Ovary (tissue), 3 donors: ENCODE measurements at regions not wholly inside any gene's neighbourhood (a gene's known extent, or its start where the extent isn't known, plus 50 kb on each side); places are given as distances from the start of the nearest gene placed in this dataset.

Experiments used
- CTCF ChIP-seq, 3 donors: fragments of 450-650 bp in 2 of 3; fragments of 200-600 bp in 1 of 3; IDR thresholded peaks; one replicate each; pipeline versions ENCODE4 v1.5.1 to v1.8.0; 2016 to 2022; ENCODE audit warnings: antibody characterized with exemption in 3 of 3, mild to moderate bottlenecking in 1 of 3
- POLR2A ChIP-seq: fragments of 450-650 bp; IDR thresholded peaks from one replicate; pipeline ENCODE4 v1.6.1; 2017; ENCODE audit warnings: antibody characterized with exemption, mild to moderate bottlenecking, moderate library complexity
- donor health status: DM: no; HTN: no; CAD: no.

- TF ChIP-seq POLR2A (no peak), CTCF (IDR thresholded peaks at IDR 0.05) (no peak)
Observed at GRCh38 chr3:189446959-189447560, 184.1 kb upstream of the TP63 start.
